Tibial nerve (tissue), 4 donors: ENCODE measurements at regions not wholly inside any gene's neighbourhood (a gene's known extent, or its start where the extent isn't known, plus 50 kb on each side); places are given as distances from the start of the nearest gene placed in this dataset.

ENCODE experiments used
- EP300 ChIP-seq, 2 donors: sonication (generic); formaldehyde crosslinking; IDR thresholded peaks; one replicate each; pipeline ENCODE4 v1.6.1; 2017; ENCODE audit warnings: antibody characterized with exemption in 2 of 2, mild to moderate bottlenecking in 1 of 2
- TF ChIP-seq, protein P1 (sequence below), 5 experiments: fragments of 200-600 bp in 3 of 5; fragments of 450-650 bp in 2 of 5; sonication (generic) in 3 of 5; IDR thresholded peaks; one replicate each; pipeline ENCODE4 v1.5.1; 2016 to 2019; ENCODE audit warnings: antibody characterized with exemption in 5 of 5, mild to moderate bottlenecking in 3 of 5, moderate library complexity in 2 of 5

DNA sequence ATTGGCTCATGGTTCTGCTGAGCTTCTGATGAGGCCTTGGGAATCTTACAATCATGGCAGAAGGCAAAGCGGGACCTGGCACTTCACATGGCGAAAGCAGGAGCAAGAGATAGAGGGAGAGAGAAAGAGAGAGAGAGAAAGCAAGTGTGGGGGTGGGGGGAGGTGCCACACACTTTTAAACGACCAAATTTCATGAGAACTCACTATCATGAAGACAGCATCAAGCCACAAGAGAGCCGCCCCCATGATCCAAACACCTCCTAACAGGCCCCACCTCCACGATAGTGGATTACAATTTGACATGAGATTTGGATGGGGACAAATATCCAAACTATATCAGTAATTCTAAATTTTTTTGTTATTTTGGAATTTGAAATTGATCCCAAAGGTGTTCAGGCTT lies 553.9 kb downstream of the PRR16 start:
- TF ChIP-seq, protein P1, sequence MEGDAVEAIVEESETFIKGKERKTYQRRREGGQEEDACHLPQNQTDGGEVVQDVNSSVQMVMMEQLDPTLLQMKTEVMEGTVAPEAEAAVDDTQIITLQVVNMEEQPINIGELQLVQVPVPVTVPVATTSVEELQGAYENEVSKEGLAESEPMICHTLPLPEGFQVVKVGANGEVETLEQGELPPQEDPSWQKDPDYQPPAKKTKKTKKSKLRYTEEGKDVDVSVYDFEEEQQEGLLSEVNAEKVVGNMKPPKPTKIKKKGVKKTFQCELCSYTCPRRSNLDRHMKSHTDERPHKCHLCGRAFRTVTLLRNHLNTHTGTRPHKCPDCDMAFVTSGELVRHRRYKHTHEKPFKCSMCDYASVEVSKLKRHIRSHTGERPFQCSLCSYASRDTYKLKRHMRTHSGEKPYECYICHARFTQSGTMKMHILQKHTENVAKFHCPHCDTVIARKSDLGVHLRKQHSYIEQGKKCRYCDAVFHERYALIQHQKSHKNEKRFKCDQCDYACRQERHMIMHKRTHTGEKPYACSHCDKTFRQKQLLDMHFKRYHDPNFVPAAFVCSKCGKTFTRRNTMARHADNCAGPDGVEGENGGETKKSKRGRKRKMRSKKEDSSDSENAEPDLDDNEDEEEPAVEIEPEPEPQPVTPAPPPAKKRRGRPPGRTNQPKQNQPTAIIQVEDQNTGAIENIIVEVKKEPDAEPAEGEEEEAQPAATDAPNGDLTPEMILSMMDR (IDR thresholded peaks at IDR 0.05) = no peak
- no peak for TF ChIP-seq EP300 (IDR thresholded peaks at IDR 0.05)
